ENCODE measurements at regions not wholly inside any gene's neighbourhood (a gene's known extent, or its start where the extent isn't known, plus 50 kb on each side); places are given as distances from the start of the nearest gene placed in this dataset.

DNA sequence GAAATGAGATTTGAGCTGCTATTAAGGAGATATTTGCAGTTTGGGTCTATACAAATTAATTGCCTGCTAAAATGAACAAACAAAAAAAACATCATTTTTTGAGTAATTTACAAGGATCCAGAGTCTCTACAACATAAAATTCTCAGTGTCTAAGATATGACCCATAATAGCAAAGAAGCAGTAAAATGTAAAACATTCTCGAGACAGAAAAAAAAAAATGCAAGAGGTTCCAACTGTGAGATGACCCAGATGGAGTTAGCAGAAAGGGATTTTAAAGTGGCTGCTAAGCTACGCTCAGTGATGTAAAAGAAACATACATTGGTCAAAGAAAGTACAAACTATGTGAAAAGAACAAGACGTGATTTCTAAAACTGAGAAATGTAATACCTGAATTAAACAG lies 471.0 kb downstream of the SH2D4B start:
- TF ChIP-seq, protein P1, sequence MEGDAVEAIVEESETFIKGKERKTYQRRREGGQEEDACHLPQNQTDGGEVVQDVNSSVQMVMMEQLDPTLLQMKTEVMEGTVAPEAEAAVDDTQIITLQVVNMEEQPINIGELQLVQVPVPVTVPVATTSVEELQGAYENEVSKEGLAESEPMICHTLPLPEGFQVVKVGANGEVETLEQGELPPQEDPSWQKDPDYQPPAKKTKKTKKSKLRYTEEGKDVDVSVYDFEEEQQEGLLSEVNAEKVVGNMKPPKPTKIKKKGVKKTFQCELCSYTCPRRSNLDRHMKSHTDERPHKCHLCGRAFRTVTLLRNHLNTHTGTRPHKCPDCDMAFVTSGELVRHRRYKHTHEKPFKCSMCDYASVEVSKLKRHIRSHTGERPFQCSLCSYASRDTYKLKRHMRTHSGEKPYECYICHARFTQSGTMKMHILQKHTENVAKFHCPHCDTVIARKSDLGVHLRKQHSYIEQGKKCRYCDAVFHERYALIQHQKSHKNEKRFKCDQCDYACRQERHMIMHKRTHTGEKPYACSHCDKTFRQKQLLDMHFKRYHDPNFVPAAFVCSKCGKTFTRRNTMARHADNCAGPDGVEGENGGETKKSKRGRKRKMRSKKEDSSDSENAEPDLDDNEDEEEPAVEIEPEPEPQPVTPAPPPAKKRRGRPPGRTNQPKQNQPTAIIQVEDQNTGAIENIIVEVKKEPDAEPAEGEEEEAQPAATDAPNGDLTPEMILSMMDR (IDR thresholded peaks at IDR 0.05) = no peak
- no peak for TF ChIP-seq POLR2AphosphoS5 (IDR thresholded peaks at IDR 0.05)
- TF ChIP-seq EP300 (IDR thresholded peaks at IDR 0.05) = no peak
